ENCODE measurements at regions not wholly inside any gene's neighbourhood (a gene's known extent, or its start where the extent isn't known, plus 50 kb on each side); places are given as distances from the start of the nearest gene placed in this dataset.
A peak's percentile ranks its signal among the peaks of the same experiment; 100 is the strongest.

- ATAC-seq = peak; percentile 92
- peak in 1 of 2 donors; percentile 38 for DNase-seq
- intact Hi-C loops (cut with DNase I, micrococcal nuclease) = no loop called here
These were observed 93.4 kb downstream of the ABHD5 start for GRCh38 chr3:43783987-43784639.

DNA sequence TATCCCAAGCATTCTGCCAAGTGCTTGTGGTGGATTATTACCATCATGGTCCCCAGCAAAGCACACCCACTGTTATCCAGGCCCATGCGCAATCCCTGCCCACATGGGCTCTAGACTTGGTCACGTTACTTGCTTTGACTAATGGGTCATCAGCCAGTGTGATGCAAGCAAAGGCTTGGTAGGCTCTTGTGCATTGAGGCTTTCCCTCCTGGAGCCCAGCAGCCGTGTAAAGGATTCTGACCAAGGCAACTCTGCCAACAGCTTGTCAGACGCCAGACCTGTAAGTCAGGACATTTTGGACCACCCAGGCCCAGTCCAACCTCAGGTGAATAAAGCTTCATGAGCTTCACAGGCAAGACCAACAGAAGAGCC lies 93.9 kb downstream of the ABHD5 start:
- no peak for ATAC-seq
- no peak for DNase-seq
- intact Hi-C loops (cut with DNase I, micrococcal nuclease) = no loop called here

GRCh38 chr3:43785551-43785950 lies 94.8 kb downstream of the ABHD5 start:
- ATAC-seq (no peak), DNase-seq (no peak)
- intact Hi-C loops (cut with DNase I, micrococcal nuclease) = no loop called here

- intact Hi-C loops (cut with DNase I, micrococcal nuclease) = no loop called here
- DNase-seq (no peak), ATAC-seq (no peak)
These were observed 95.4 kb downstream of the ABHD5 start for GRCh38 chr3:43786102-43786501.

- DNase-seq (no peak), ATAC-seq (no peak)
- intact Hi-C loops (cut with DNase I, micrococcal nuclease) = no loop called here
These were observed 96.0 kb downstream of the ABHD5 start for GRCh38 chr3:43786526-43787305.

- no peak for DNase-seq
- intact Hi-C loops (cut with DNase I, micrococcal nuclease) = no loop called here
- ATAC-seq = no peak
These were observed 96.6 kb downstream of the ABHD5 start for GRCh38 chr3:43787330-43787729.

DNA sequence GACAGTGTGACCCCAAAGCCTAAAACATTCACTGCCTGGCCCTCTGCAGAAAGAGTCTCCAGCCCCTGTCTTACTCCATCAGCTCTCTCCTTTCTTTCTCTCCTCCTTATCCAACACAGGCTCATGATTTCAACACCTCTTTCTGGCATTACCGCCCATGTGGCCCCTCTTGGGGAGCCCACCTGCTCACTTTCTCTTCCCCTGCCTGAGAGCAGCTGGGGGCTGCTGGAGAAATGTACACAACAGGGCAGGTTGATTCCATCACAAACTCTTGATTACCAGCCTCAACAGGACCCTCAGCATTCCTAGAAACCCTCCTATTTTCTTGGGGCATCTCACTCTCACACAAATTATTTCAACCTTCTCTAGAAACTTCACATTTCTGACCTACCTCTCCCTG lies 98.3 kb downstream of the ABHD5 start:
- intact Hi-C loops (cut with DNase I, micrococcal nuclease) = no loop called here
- DNase-seq (no peak), ATAC-seq (no peak)

DNA sequence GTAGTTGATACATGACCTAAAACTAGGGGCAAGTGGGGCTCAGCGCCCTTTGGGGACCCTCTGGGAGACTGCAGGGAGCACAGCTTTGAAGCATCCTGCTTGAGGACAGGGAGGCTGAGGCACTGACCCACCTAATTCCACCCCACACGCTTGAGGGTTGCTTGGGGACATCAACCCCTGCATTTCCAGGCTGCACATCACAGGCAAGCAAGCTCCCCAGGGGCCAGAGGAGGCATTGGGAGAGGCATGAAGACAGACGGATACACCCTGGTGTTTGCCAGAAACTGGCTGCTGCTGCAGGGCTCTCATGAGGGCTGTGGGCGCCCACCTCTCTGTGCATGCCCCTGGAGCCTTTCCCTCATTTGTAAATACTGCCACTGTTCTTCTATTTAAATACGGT lies 99.3 kb downstream of the ABHD5 start:
- DNase-seq (no peak), ATAC-seq (no peak)
- intact Hi-C loops (cut with DNase I, micrococcal nuclease) = no loop called here

- intact Hi-C loops (cut with DNase I, micrococcal nuclease) = no loop called here
- DNase-seq (no peak), ATAC-seq (no peak)
These were observed 99.7 kb downstream of the ABHD5 start for GRCh38 chr3:43790476-43790875.

- no peak for ATAC-seq
- intact Hi-C loops (cut with DNase I, micrococcal nuclease) = no loop called here
- DNase-seq = no peak
These were observed 100.5 kb downstream of the ABHD5 start for GRCh38 chr3:43791246-43791645.

GRCh38 chr3:43792904-43793303 lies 102.2 kb downstream of the ABHD5 start:
- peak; percentile 23 for ATAC-seq

DNA sequence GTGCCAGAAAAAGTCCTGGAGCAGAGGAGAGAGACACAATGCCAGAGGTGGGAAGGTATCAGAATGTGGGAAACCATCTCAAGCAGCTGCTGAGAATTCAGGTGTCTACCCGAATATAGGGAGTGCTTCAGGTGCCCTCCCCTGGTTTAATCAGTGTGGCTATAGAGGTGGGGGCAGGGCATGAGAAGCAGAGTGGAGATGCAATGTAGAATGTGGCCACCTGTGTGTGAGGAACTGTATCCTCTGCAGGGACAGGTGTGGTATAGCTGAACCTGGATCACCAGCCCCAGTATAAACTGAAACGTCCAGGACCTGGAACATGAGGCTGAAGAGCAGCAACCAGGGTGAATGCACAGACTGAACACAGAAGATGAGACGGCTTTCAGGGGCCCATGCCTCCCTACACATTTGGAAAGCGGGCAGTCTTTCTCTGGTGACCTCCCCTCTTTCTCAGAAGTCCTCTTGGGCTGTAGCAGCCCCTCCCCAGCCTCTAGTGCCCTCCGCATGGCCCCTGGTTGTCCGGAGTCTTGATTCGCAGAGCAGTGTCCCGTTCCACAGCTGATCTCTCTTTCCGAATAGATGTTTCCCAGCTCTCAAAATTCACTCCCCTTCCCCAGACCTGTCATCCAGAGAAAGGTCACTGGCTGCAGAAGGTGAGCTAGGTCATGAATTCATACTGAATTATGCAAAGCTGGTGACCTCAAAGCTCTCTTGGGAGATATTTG lies 103.1 kb downstream of the ABHD5 start:
- DNase-seq = no peak
- no peak for ATAC-seq
- intact Hi-C loops (cut with DNase I, micrococcal nuclease) = no loop called here

More at GRCh38 chr3:43792904-43793303, 102.2 kb downstream of the ABHD5 start:
- intact Hi-C loops (cut with DNase I, micrococcal nuclease) = no loop called here
- no peak for DNase-seq

- intact Hi-C loops (cut with DNase I, micrococcal nuclease) = no loop called here
- ATAC-seq = no peak
These were observed 104.0 kb downstream of the ABHD5 start for GRCh38 chr3:43794776-43795175.

DNA sequence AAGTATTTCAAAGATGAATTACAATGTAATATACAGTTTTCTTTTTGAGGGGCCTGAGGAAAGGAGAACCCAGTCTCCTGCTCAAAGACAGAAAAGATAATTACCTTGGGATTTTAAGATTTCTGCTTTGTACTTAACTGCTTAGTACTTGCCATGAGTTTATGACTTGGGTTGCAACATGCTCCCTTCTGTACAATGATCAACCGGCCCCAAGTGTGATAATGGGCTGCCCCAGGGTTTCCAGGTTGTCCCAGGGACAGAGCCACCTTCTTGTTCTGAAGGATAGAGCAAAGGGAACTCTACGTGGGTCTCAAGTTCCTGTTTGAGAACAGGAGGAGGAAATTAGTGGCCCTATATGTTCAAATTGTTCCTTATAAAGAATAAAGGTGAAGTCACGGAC lies 104.8 kb downstream of the ABHD5 start:
- DNase-seq = no peak
- intact Hi-C loops (cut with DNase I, micrococcal nuclease) = no loop called here
- ATAC-seq = no peak

More at GRCh38 chr3:43794776-43795175, 104.0 kb downstream of the ABHD5 start:
- DNase-seq = no peak

- DNase-seq = no peak
- intact Hi-C loops (cut with DNase I, micrococcal nuclease) = no loop called here
- ATAC-seq = no peak
These were observed 105.4 kb downstream of the ABHD5 start for GRCh38 chr3:43796041-43796596.

DNA sequence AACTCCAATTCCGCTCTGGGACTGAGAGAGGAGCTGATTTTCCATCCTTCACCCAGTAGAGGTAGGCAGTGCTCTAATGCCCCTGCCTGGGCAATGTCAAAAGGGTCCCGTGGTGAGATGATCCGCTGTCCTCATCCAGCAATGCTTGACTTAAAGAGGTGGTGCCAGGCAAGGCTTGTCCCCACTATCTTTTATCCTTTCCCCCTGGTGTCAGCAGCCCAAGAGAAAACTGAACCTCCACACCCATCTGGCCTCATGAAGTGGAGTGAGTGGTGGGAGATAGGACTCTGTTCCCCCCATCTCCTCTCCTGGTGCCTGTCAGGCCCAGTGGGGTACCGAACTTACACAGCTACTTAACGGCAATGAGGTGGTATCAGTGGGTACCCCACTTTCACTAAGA lies 107.1 kb downstream of the ABHD5 start:
- intact Hi-C loops (cut with DNase I, micrococcal nuclease) = no loop called here
- no peak for ATAC-seq
- no peak for DNase-seq

GRCh38 chr3:43810797-43811196 lies 120.1 kb downstream of the ABHD5 start:
- intact Hi-C loops (cut with DNase I, micrococcal nuclease) = no loop called here
- no peak for ATAC-seq
- no peak for DNase-seq

GRCh38 chr3:43814461-43814860 lies 123.7 kb downstream of the ABHD5 start:
- ATAC-seq (no peak), DNase-seq (no peak)
- intact Hi-C loops (cut with DNase I, micrococcal nuclease) = no loop called here

GRCh38 chr3:43816372-43816771 lies 125.6 kb downstream of the ABHD5 start:
- DNase-seq (no peak), ATAC-seq (no peak)
- intact Hi-C loops (cut with DNase I, micrococcal nuclease) = no loop called here

GRCh38 chr3:43817064-43817463 lies 126.3 kb downstream of the ABHD5 start:
- ATAC-seq = no peak
- intact Hi-C loops (cut with DNase I, micrococcal nuclease) = no loop called here
- DNase-seq = no peak

All from left colon (tissue), 2 donors.